GM12878 (cell line): ENCODE measurements at regions not wholly inside any gene's neighbourhood (a gene's known extent, or its start where the extent isn't known, plus 50 kb on each side); places are given as distances from the start of the nearest gene placed in this dataset.

Source experiments
- ATAC-seq: fragments of 200-7000 bp; cut with Tn5 transposase; 3 replicates; pipeline ENCODE4 v1.9.1; 2020; ENCODE audit warnings: mild to moderate bottlenecking, moderate library complexity
- BruUV-seq: library from RNA; stranded (reverse); fragments of 400-500 nt; replicated peaks from 2 replicates; lab custom pipeline; 2021; lab: Mats Ljungman, UMichigan
- CTCF ChIA-PET: fragments of 300-600 bp; sonication (Branson Sonifier 250); formaldehyde crosslinking; extraction: SDS; loops from one replicate; lab custom pipeline; 2021; ENCODE audit warnings: inconsistent platforms; lab: Yijun Ruan, JAX
- POLR2A ChIA-PET: fragments of 350-600 bp; formaldehyde crosslinking; extraction: SDS; loops from one replicate; lab custom pipeline; 2021; ENCODE audit warnings: inconsistent platforms; lab: Charles Lee
- RAD21 ChIA-PET: fragments of 300-600 bp; sonication (Branson Sonifier 250); formaldehyde crosslinking; loops from one replicate; lab custom pipeline; 2023; ENCODE audit warnings: antibody characterized with exemption; ENCODE audit not compliant: unreplicated experiment; lab: Charles Lee
- SMC1A ChIA-PET: fragments of 300-600 bp; sonication (Branson Sonifier 250); formaldehyde crosslinking; loops from one replicate; lab custom pipeline; 2023; ENCODE audit not compliant: unreplicated experiment, uncharacterized antibody; lab: Charles Lee
- DNase-seq: peaks from one replicate; pipeline ENCODE4 v3.0.0-alpha.2; 2011; ENCODE audit warnings: low read depth, low spot score
- FAIRE-seq: peaks from 3 replicates; lab custom pipeline; 2011; peaks lifted over from hg19 to GRCh38; lab: Jason Lieb, UNC
- H2AFZ ChIP-seq: 2 replicates; pipeline ENCODE4 v1.6.0; 2011; ENCODE audit warnings: low read depth, low read length, control low read depth; ENCODE audit not compliant: control insufficient read depth
- H3K27ac ChIP-seq: 2 replicates; pipeline ENCODE4 v1.5.1; 2011; ENCODE audit warnings: control low read depth; ENCODE audit not compliant: control insufficient read depth, insufficient read depth
- H3K27me3 ChIP-seq, 2 experiments: replicated peaks in 1 of 2; 2 replicates each; pipeline versions ENCODE4 v1.6.0 to v1.6.1; 2011; ENCODE audit warnings: low read length in 1 of 2; ENCODE audit not compliant: control insufficient read depth in 2 of 2, insufficient read depth in 2 of 2
- H3K36me3 ChIP-seq, 2 experiments: 2 replicates each; pipeline ENCODE4 v1.5.1; 2011; ENCODE audit warnings: low read length in 1 of 2; ENCODE audit not compliant: control insufficient read depth in 2 of 2, insufficient read depth in 2 of 2
- H3K4me1 ChIP-seq: 2 replicates; pipeline ENCODE4 v1.6.1; 2011; ENCODE audit warnings: mild to moderate bottlenecking, low read length, moderate library complexity, mixed read lengths; ENCODE audit not compliant: control insufficient read depth, insufficient read depth
- H3K4me2 ChIP-seq: 2 replicates; pipeline ENCODE4 v1.6.0; 2011; ENCODE audit warnings: control low read depth; ENCODE audit not compliant: control insufficient read depth, insufficient read depth
- H3K4me3 ChIP-seq: fragments of 200-600 bp; sonication (generic); 2 replicates; pipeline ENCODE4 v1.5.1; 2016
- H3K79me2 ChIP-seq: 2 replicates; pipeline ENCODE4 v1.6.0; 2011; ENCODE audit warnings: low read length; ENCODE audit not compliant: control insufficient read depth, insufficient read depth
- H3K9ac ChIP-seq: 2 replicates; pipeline ENCODE4 v1.8.0; 2011; ENCODE audit warnings: low read length, control low read depth, mixed read lengths; ENCODE audit not compliant: control insufficient read depth, insufficient read depth
- H3K9me3 ChIP-seq: replicated peaks from 3 replicates; pipeline ENCODE4 v1.5.1; 2011; ENCODE audit warnings: mild to moderate bottlenecking, low read length; ENCODE audit not compliant: control insufficient read depth, insufficient read depth
- H4K20me1 ChIP-seq: 2 replicates; pipeline ENCODE4 v1.6.0; 2011; ENCODE audit not compliant: control insufficient read depth, insufficient read depth
- CBFB ChIP-seq: IDR thresholded peaks from 2 replicates; pipeline ENCODE4 v1.6.1; 2016; ENCODE audit warnings: antibody characterized with exemption, low read depth
- FOXM1 ChIP-seq: IDR thresholded peaks from 2 replicates; pipeline ENCODE4 v1.6.1; 2012; ENCODE audit warnings: low read depth, mild to moderate bottlenecking, inconsistent platforms, low read length, moderate library complexity
- HDGF ChIP-seq: fragments of 450-650 bp; IDR thresholded peaks from 2 replicates; pipeline ENCODE4 v1.6.1; 2016; ENCODE audit warnings: antibody characterized with exemption
- MTA3 ChIP-seq: IDR thresholded peaks from 2 replicates; pipeline ENCODE4 v1.6.1; 2012; ENCODE audit warnings: low read length, inconsistent platforms, borderline replicate concordance
- PAX8 ChIP-seq: fragments of 450-650 bp; IDR thresholded peaks from 2 replicates; pipeline ENCODE4 v1.6.1; 2017; ENCODE audit warnings: mild to moderate bottlenecking, moderate library complexity
- RB1 ChIP-seq: fragments of 450-650 bp; formaldehyde crosslinking; IDR thresholded peaks from 2 replicates; pipeline ENCODE4 v1.6.1; 2017; ENCODE audit warnings: mild to moderate bottlenecking, borderline replicate concordance
- RELA ChIP-seq: fragments of 450-650 bp; IDR thresholded peaks from 2 replicates; pipeline ENCODE4 v1.8.0; 2014; ENCODE audit warnings: borderline replicate concordance; ENCODE audit not compliant: partially characterized antibody
- SMC3 ChIP-seq: IDR thresholded peaks from 2 replicates; pipeline ENCODE4 v1.6.1; 2011; ENCODE audit warnings: low read length, improper control_type of control experiment, borderline replicate concordance
- STAT3 ChIP-seq: IDR thresholded peaks from 2 replicates; pipeline ENCODE4 v1.6.1; 2011; ENCODE audit warnings: low read depth, low read length, improper control_type of control experiment
- YY1 ChIP-seq: IDR thresholded peaks from 2 replicates; pipeline ENCODE4 v1.6.1; 2011; ENCODE audit warnings: low read depth, mild to moderate bottlenecking, low read length
- ZBED1 ChIP-seq: IDR thresholded peaks from 2 replicates; pipeline ENCODE4 v1.6.1; 2016; ENCODE audit warnings: borderline replicate concordance
- ZNF24 ChIP-seq: fragments of 450-650 bp; IDR thresholded peaks from 2 replicates; pipeline ENCODE4 v1.6.1; 2017; ENCODE audit warnings: antibody characterized with exemption, mild to moderate bottlenecking
- ZNF274 ChIP-seq: IDR thresholded peaks from one replicate; pipeline ENCODE4 v1.8.0; 2011; ENCODE audit not compliant: insufficient read length, insufficient read depth
- ZNF384 ChIP-seq: IDR thresholded peaks from 2 replicates; pipeline ENCODE4 v1.6.1; 2012; ENCODE audit warnings: low read depth, mild to moderate bottlenecking, low read length, improper control_type of control experiment, borderline replicate concordance
- ZSCAN29 ChIP-seq: fragments of 450-650 bp; IDR thresholded peaks from 2 replicates; pipeline ENCODE4 v1.6.1; 2017; ENCODE audit warnings: mild to moderate bottlenecking, moderate library complexity
- WGBS: methylation state at CpG from one replicate; pipeline ENCODE4 v1.1.6; 2016; ENCODE audit warnings: low lambda C conversion rate; ENCODE audit not compliant: insufficient replicate concordance, insufficient coverage; ENCODE audit errors: missing lambda C conversion rate; 5-methylcytosine and 5-hydroxymethylcytosine counted together
- in situ Hi-C: fragments of 300-500 bp; cut with MboI; formaldehyde crosslinking; loops from 9 replicates; pipeline ENCODE4 v1.14.3; 2018; ENCODE audit warnings: mixed read lengths
- intact Hi-C: fragments of 100-400 bp; cut with micrococcal nuclease; formaldehyde crosslinking; loops from one replicate; pipeline ENCODE4 v1.14.2; 2022; ENCODE audit not compliant: unreplicated experiment
- TF ChIP-seq, protein P1 (sequence below): IDR thresholded peaks from 2 replicates; pipeline ENCODE4 v1.6.1; 2012; ENCODE audit warnings: low read depth, low read length, improper control_type of control experiment

DNA sequence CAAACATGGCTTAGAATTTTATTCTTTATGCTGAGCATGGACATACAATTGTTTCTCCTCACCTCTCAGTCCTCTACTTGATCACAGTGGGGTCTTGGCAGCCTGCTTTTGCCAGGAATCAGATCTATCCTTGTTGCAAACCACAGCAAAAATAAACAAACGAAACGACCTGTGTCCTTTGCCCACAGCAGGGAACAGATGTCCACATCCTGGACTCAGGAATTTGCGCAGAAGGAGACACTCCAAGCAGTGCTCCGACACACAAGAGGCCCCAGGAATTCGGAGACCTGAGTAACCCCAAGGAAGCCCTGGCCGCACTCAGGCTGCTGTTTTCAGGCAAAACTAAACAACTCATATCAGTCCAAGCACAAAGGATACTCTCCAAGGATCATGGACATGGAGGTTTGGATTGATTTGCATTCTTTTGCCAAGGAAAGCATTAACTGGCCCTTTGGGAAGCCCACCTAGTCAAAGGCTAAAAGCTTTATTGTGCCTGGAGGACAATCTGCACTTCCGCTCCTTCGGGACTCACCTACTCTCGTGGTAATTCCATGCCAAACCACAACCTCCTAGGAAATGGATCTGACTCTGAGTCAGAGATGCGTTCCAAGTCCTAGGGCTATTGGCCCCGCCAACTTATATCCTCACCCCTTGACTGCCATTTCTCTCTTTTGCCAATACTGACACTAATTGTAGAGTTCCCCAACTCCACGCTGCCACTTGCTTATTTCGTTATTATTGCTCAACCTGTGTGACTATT, 271.1 kb upstream of the CDH11 start:
- ATAC-seq (no peak), FAIRE-seq (no peak), DNase-seq (no peak)
- H4K20me1 ChIP-seq, result no peaks in the 10 kb centered on the region
- BruUV-seq, result no TSS peak
- no peaks in the 10 kb centered on the region for H3K27me3 ChIP-seq
- intact Hi-C loops, result no loop called here
- H3K4me2 ChIP-seq, result no peak overlapping the region
- H3K36me3 ChIP-seq, result no peaks in the 10 kb centered on the region
- no peaks in the 10 kb centered on the region; the same call in 2 of the 3 replicates for H3K9me3 ChIP-seq
- H2AFZ ChIP-seq, result no peak overlapping the region
- H3K4me1 ChIP-seq, result no peaks in the 10 kb centered on the region
- TF ChIP-seq STAT3 (no peak), ZNF274 (no peak), ZSCAN29 (no peak)
- TF ChIP-seq, all 136 proteins: peak for 0
- no peaks in the 10 kb centered on the region for H3K79me2 ChIP-seq
- H3K27ac ChIP-seq, result no peak overlapping the region
- ChIA-PET RAD21 (no interaction called here), SMC1A (no interaction called here), POLR2A (no interaction called here), CTCF (no interaction called here)
- H3K9ac ChIP-seq, result no peak overlapping the region
- in situ Hi-C loops, result no loop called here
- H3K4me3 ChIP-seq, result no peak overlapping the region
- 16% methylated on average over 13 of the region's 13 CpGs for WGBS

DNA sequence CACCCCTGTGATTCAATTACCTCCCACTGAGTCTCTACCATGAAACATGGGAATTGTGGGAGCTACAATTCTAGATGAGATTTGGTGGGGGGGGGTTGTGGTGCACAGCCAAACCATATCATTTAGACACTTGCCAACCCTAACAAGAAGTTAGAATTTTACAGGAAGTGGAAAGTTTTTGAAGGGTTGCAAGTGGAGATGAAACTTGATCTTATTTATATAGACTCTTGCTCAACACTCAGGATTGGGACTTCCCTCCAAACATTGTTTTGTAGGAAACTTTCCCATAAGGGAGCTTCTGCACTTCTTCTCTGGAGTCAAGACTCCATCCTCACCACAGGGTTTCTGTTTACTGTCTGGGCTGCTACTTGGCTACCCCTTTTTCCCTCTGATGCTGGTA, 266.7 kb upstream of the CDH11 start:
- Histone ChIP-seq H3K27ac (no peak overlapping the region), H3K27me3 (no peaks in the 10 kb centered on the region), H3K36me3 (no peaks in the 10 kb centered on the region), H3K9ac (no peak overlapping the region), H3K4me1 (no peaks in the 10 kb centered on the region), H2AFZ (no peak overlapping the region), H3K9me3 (no peaks in the 10 kb centered on the region; the same call in 2 of the 3 replicates), H3K79me2 (no peaks in the 10 kb centered on the region), H3K4me3 (no peak overlapping the region), H4K20me1 (no peaks in the 10 kb centered on the region), H3K4me2 (no peak overlapping the region)
- FAIRE-seq (no peak), DNase-seq (no peak), ATAC-seq (no peak)
- ChIA-PET CTCF (no interaction called here), SMC1A (no interaction called here), RAD21 (no interaction called here), POLR2A (no interaction called here)
- no TSS peak for BruUV-seq
- intact Hi-C loops (no loop called here), in situ Hi-C loops (no loop called here)
- TF ChIP-seq ZNF384, result no peak
- TF ChIP-seq RELA, result no peak
- no peak for TF ChIP-seq YY1
- TF ChIP-seq CBFB, result no peak
- no peak for TF ChIP-seq ZBED1
- no peak for TF ChIP-seq HDGF
- no peak for TF ChIP-seq PAX8
- TF ChIP-seq SMC3, result no peak
- TF ChIP-seq, protein P1, sequence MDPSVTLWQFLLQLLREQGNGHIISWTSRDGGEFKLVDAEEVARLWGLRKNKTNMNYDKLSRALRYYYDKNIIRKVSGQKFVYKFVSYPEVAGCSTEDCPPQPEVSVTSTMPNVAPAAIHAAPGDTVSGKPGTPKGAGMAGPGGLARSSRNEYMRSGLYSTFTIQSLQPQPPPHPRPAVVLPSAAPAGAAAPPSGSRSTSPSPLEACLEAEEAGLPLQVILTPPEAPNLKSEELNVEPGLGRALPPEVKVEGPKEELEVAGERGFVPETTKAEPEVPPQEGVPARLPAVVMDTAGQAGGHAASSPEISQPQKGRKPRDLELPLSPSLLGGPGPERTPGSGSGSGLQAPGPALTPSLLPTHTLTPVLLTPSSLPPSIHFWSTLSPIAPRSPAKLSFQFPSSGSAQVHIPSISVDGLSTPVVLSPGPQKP, result no peak
- no peak for TF ChIP-seq ZNF24
- TF ChIP-seq MTA3, result no peak
- no peak for TF ChIP-seq FOXM1
- TF ChIP-seq RB1, result no peak
